Mucosa of stomach (tissue), 1 donor: ENCODE measurements at regions not wholly inside any gene's neighbourhood (a gene's known extent, or its start where the extent isn't known, plus 50 kb on each side); places are given as distances from the start of the nearest gene placed in this dataset.

Experiments used
- H3K27me3 ChIP-seq: one replicate; pipeline ENCODE4 v1.7.0; 2013; ENCODE audit warnings: mild to moderate bottlenecking, low read length; ENCODE audit not compliant: control insufficient read depth, insufficient read depth
- H3K36me3 ChIP-seq: one replicate; pipeline ENCODE4 v1.7.0; 2013; ENCODE audit warnings: low read length; ENCODE audit not compliant: control insufficient read depth, insufficient read depth
- H3K4me1 ChIP-seq: one replicate; pipeline ENCODE4 v1.7.0; 2013; ENCODE audit warnings: mild to moderate bottlenecking, low read length; ENCODE audit not compliant: control insufficient read depth, insufficient read depth
- H3K4me3 ChIP-seq: one replicate; pipeline ENCODE4 v1.7.0; 2013; ENCODE audit warnings: low read length
- H3K9ac ChIP-seq: one replicate; pipeline ENCODE4 v1.7.0; 2013; ENCODE audit warnings: mild to moderate bottlenecking, low read length, moderate library complexity
- H3K9me3 ChIP-seq: one replicate; pipeline ENCODE4 v1.7.0; 2013; ENCODE audit warnings: mild to moderate bottlenecking, low read length, moderate library complexity; ENCODE audit not compliant: control insufficient read depth
- donor health status: Pancreatic carcinoma.

- H3K4me1 ChIP-seq = no peaks in the 10 kb centered on the region
- H3K9ac ChIP-seq = no peak overlapping the region
Observed at GRCh38 chr9:95736370-95736769, 139.1 kb upstream of the ERCC6L2 start.

GRCh38 chr9:95735701-95736100, 139.8 kb upstream of the ERCC6L2 start:
- no peak overlapping the region for H3K4me3 ChIP-seq
- H3K9ac ChIP-seq = no peak overlapping the region
- H3K27me3 ChIP-seq = no peaks in the 10 kb centered on the region
- no peaks in the 10 kb centered on the region for H3K9me3 ChIP-seq
- no peaks in the 10 kb centered on the region for H3K4me1 ChIP-seq
- no peaks in the 10 kb centered on the region for H3K36me3 ChIP-seq

More at GRCh38 chr9:95736370-95736769, 139.1 kb upstream of the ERCC6L2 start:
- Histone ChIP-seq H3K4me3 (no peak overlapping the region), H3K9me3 (no peaks in the 10 kb centered on the region), H3K36me3 (no peaks in the 10 kb centered on the region), H3K27me3 (no peaks in the 10 kb centered on the region)

GRCh38 chr9:95733741-95734666, 141.5 kb upstream of the ERCC6L2 start:
- no peaks in the 10 kb centered on the region for H3K9me3 ChIP-seq
- no peak overlapping the region for H3K9ac ChIP-seq
- H3K27me3 ChIP-seq = no peaks in the 10 kb centered on the region
- no peaks in the 10 kb centered on the region for H3K36me3 ChIP-seq
- no peaks in the 10 kb centered on the region for H3K4me1 ChIP-seq
- H3K4me3 ChIP-seq = no peak overlapping the region

DNA sequence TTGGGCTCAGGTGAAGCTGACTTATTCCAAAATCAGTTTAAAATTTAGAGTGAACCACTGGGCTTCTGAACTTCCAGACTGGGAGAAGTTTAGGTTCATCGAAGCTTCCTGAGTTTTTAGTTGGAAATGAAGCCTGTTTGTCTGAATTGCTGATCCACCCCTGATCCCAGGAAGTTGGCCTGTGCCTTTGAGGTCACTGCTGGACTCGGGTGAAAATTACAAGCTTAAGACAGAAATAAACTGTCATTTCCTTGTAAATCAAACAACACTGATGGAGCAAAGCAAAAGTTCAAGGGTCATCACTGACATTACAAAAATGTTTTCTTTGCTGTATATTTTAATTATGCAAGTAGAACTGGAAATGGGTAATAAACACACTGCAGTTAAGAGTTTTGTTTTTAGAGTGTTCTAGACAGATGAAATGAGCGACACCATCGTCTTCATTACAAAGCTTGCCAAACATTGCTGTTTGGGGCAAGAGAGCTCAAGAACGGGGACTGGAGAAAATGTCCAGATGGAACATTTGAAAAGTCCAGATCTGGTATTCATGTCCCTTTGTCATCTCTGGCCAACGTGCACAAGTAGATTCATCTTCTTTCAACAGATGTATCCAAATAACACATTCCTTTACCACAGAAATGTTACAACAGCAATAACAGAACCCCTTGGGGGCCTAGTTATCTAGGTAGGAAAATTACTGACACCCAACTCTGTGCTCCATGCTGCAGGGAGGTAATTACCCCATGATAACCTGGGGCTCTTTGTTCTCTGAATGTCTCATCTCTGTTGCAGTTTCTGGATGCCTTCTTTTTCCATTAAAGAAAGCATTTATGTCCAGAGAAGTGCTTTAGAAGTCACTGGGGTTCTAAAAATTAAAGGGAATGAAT, 142.4 kb upstream of the ERCC6L2 start:
- H3K4me1 ChIP-seq = no peaks in the 10 kb centered on the region
- no peaks in the 10 kb centered on the region for H3K27me3 ChIP-seq
- no peak overlapping the region for H3K9ac ChIP-seq
- H3K4me3 ChIP-seq = no peak overlapping the region
- no peaks in the 10 kb centered on the region for H3K36me3 ChIP-seq
- no peaks in the 10 kb centered on the region for H3K9me3 ChIP-seq

DNA sequence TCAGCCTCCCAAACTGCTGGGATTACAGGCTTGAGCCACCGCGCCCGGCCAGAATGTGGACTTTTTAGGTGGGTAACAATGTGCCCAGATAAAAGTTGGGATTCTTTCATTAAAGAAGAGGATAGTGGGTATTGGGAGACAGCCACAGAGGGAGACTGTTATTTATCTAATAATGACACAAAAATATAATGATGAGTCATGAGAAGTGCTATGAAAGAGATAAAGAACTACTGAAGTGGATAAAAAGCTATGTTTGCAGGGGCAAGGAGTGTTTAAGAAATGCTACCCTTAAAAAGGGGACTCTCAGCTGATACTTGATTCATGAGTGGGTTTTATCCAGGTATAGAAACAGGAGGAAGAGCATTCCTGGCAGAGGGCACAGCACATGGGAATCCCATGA, 143.6 kb upstream of the ERCC6L2 start:
- Histone ChIP-seq H3K4me3 (no peak overlapping the region), H3K36me3 (no peaks in the 10 kb centered on the region), H3K9me3 (no peaks in the 10 kb centered on the region), H3K27me3 (no peaks in the 10 kb centered on the region), H3K4me1 (no peaks in the 10 kb centered on the region), H3K9ac (no peak overlapping the region)

DNA sequence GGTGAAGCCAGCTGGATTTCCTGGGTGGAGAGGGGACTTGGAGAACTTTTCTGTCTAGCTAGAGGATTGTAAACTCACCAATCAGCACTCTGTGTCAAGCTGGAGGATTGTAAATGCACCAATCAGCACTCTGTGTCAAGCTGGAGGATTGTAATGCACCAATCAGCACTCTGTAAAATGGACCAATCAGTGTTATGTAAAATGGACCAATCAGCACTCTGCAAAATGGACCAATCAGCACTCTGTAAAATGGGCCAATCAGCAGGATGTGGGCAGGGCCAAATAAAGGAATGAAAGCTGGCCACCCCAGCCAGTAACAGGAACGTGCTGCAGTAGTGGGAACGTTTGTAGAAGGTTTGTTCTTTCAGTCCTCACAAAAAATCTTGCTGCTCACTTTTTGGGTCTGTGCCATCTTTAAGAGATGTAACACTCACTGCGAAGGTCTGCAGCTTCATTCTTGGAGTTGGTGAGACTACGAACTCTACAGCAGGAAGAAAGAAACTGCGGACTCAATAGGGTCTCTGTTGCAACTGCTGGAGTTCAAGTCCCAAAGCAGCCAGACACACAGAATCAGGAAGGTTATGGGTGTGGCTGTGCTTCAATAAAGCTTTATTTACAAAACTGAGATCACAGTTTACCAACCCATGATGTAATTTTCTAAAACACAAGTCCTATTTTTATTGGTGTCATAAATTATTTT, 145.7 kb upstream of the ERCC6L2 start:
- no peaks in the 10 kb centered on the region for H3K4me1 ChIP-seq
- H3K36me3 ChIP-seq = no peaks in the 10 kb centered on the region

DNA sequence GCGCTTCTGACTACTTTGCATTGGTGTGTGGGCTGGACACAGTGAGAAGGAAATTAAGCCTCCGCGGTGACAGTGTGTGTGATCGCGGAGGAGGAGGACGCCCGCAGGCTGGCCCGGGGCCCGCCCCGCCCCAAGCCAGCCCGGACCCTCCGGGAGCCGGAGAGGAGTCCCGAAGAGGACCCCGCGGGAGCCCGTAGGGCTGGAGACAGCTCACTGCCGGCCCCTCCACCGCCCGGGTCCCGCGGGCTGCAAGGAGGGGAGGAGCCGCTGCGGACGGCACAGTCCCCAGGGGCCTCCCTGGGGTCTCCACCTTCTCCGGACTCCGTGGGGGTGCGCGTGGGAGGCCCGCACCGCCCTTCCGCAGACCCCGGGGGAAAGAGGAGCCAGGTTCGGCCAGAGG, 146.4 kb upstream of the ERCC6L2 start:
- Histone ChIP-seq H3K36me3 (no peaks in the 10 kb centered on the region), H3K27me3 (no peaks in the 10 kb centered on the region), H3K4me1 (no peaks in the 10 kb centered on the region), H3K9me3 (no peaks in the 10 kb centered on the region), H3K9ac (no peak overlapping the region), H3K4me3 (no peak overlapping the region)

More for the DNA sequence above, 145.7 kb upstream of the ERCC6L2 start:
- Histone ChIP-seq H3K4me3 (no peak overlapping the region), H3K27me3 (no peaks in the 10 kb centered on the region), H3K9me3 (no peaks in the 10 kb centered on the region), H3K9ac (no peak overlapping the region)

DNA sequence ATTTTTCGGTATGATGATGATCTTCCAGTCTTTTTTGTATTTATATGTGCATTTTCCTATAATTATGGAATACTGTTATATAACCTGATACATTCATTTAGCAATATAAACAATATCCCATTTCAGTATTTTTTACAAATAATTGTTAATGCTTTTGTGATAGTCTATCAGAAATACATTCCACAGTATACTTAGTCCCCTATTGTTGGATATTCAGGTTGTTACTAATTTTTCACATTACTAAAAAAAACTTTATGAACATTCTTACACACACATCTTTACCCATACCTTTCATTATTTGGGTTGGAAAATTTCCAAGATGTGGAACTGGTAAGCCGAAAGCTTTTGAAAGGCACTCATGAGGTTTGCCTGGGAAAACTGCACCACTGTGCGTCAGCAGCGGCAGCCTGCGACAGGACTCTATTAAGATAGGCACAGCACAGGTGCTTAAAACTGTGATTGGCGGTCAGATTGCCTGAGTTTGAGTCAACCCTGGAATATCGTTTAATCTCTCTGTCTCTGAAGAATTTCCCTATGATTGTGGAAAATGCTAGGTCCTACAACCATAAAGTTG, 147.5 kb upstream of the ERCC6L2 start:
- Histone ChIP-seq H3K27me3 (no peaks in the 10 kb centered on the region), H3K9ac (no peak overlapping the region), H3K9me3 (no peaks in the 10 kb centered on the region), H3K36me3 (no peaks in the 10 kb centered on the region), H3K4me1 (no peaks in the 10 kb centered on the region), H3K4me3 (no peak overlapping the region)

DNA sequence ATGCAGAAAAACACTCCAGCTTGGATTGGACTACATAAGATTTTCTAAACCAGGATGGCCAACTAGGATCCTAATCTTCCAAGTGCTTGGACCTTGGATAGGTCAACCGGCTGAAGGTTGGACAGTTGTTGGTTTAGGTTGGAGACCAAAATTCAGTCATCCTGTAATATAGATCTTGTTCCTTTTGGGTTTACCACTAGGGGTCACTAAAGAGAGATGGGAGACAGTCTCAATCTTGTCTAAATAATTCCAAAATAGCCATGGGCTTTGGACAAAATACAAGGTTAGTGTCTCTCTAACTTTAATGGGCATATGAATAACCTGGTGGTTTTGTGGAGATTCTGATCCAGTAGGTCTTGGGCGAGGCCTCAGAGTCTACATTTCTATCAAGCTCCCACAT, 148.7 kb upstream of the ERCC6L2 start:
- H3K9me3 ChIP-seq = no peaks in the 10 kb centered on the region
- H3K36me3 ChIP-seq = no peaks in the 10 kb centered on the region
- no peak overlapping the region for H3K9ac ChIP-seq
- no peaks in the 10 kb centered on the region for H3K4me1 ChIP-seq
- H3K4me3 ChIP-seq = no peak overlapping the region
- no peaks in the 10 kb centered on the region for H3K27me3 ChIP-seq

- no peaks in the 10 kb centered on the region for H3K27me3 ChIP-seq
- no peak overlapping the region for H3K4me3 ChIP-seq
- no peaks in the 10 kb centered on the region for H3K4me1 ChIP-seq
- H3K9ac ChIP-seq = no peak overlapping the region
- H3K36me3 ChIP-seq = no peaks in the 10 kb centered on the region
- H3K9me3 ChIP-seq = no peaks in the 10 kb centered on the region
Observed at GRCh38 chr9:95725045-95725444, 150.4 kb upstream of the ERCC6L2 start.

- Histone ChIP-seq H3K9me3 (no peaks in the 10 kb centered on the region), H3K4me3 (no peak overlapping the region), H3K36me3 (no peaks in the 10 kb centered on the region), H3K9ac (no peak overlapping the region), H3K27me3 (no peaks in the 10 kb centered on the region), H3K4me1 (no peaks in the 10 kb centered on the region)
Observed at GRCh38 chr9:95724253-95724991, 151.1 kb upstream of the ERCC6L2 start.
